OCI-LY3 (cell line): ENCODE measurements at regions not wholly inside any gene's neighbourhood (a gene's known extent, or its start where the extent isn't known, plus 50 kb on each side); places are given as distances from the start of the nearest gene placed in this dataset.

Experiments
- CTCF ChIP-seq: fragments of 200-600, 300-600 bp; sonication (generic); IDR thresholded peaks from 2 replicates; pipeline ENCODE4 v1.5.1; 2014; ENCODE audit warnings: antibody characterized with exemption, low read length, low read depth
- EZH2phosphoT487 ChIP-seq: fragments of 200-600 bp; shearing (Covaris generic); IDR thresholded peaks from 2 replicates; pipeline ENCODE4 v1.6.1; 2018; ENCODE audit warnings: antibody characterized with exemption, mixed run types, low read depth

- TF ChIP-seq CTCF (no peak), EZH2phosphoT487 (no peak)
Measured at GRCh38 chr14:76958020-76958979, 70.2 kb downstream of the IRF2BPL start.
